SK-N-SH (cell line): ENCODE measurements at regions not wholly inside any gene's neighbourhood (a gene's known extent, or its start where the extent isn't known, plus 50 kb on each side); places are given as distances from the start of the nearest gene placed in this dataset.

Experiments
- CTCF ChIA-PET: fragments of 300-600, 350-600 bp; formaldehyde crosslinking; extraction: SDS; loops from one replicate; lab custom pipeline; 2021; lab: Yijun Ruan, JAX
- POLR2A ChIA-PET: fragments of 350-600 bp; sonication (Branson Sonifier 250); formaldehyde crosslinking; extraction: SDS; loops from one replicate; lab custom pipeline; 2020; ENCODE audit warnings: antibody characterized with exemption, inconsistent platforms; lab: Yijun Ruan, JAX
- DNase-seq: peaks from one replicate; pipeline ENCODE4 v3.0.0; 2012
- H2AFZ ChIP-seq: fragments of 200-600 bp; sonication (generic); 2 replicates; pipeline ENCODE4 v1.8.1; 2016; ENCODE audit warnings: antibody characterized with exemption, mild to moderate bottlenecking, low read depth
- H3F3A ChIP-seq: fragments of 200-600 bp; sonication (generic); replicated peaks from 2 replicates; pipeline ENCODE3; 2016; ENCODE audit warnings: antibody characterized with exemption, mild to moderate bottlenecking; ENCODE audit not compliant: insufficient read depth
- H3K27ac ChIP-seq, 2 experiments: fragments of 200-500 bp in 1 of 2; fragments of 200-600 bp in 1 of 2; sonication (Bioruptor generic) in 1 of 2; sonication (generic), shearing (Covaris generic) in 1 of 2; 2 replicates each; pipeline versions ENCODE4 v1.5.1 to v1.6.1; 2014 to 2016; ENCODE audit warnings: low read depth in 2 of 2, inconsistent platforms in 1 of 2, low read length in 1 of 2, mild to moderate bottlenecking in 1 of 2, mixed read lengths in 1 of 2
- H3K27me3 ChIP-seq: fragments of 200-600 bp; sonication (generic), shearing (Covaris generic); 2 replicates; pipeline ENCODE4 v1.6.1; 2016; ENCODE audit warnings: mixed run types; ENCODE audit not compliant: insufficient read depth
- H3K36me3 ChIP-seq, 2 experiments: fragments of 200-500 bp in 1 of 2; fragments of 200-600 bp in 1 of 2; sonication (Bioruptor generic) in 1 of 2; sonication (generic) in 1 of 2; replicated peaks in 1 of 2; 2 replicates each; pipeline versions ENCODE3 to v1.5.1; 2014 to 2016; ENCODE audit warnings: low read length in 1 of 2, mild to moderate bottlenecking in 1 of 2; ENCODE audit not compliant: insufficient read depth in 2 of 2, control insufficient read depth in 1 of 2
- H3K4me1 ChIP-seq, 2 experiments: fragments of 200-500 bp in 1 of 2; fragments of 200-600 bp in 1 of 2; sonication (Bioruptor generic) in 1 of 2; sonication (generic), shearing (Covaris generic) in 1 of 2; 2 replicates each; pipeline versions ENCODE4 v1.5.1 to v1.6.1; 2014 to 2016; ENCODE audit warnings: low read depth in 1 of 2, low read length in 1 of 2, mixed run types in 1 of 2; ENCODE audit not compliant: insufficient read depth in 2 of 2, control insufficient read depth in 1 of 2
- H3K4me2 ChIP-seq: fragments of 200-600 bp; sonication (generic), shearing (Covaris generic); 2 replicates; pipeline ENCODE4 v1.6.1; 2017; ENCODE audit warnings: mixed run types
- H3K4me3 ChIP-seq, 2 experiments: fragments of 200-500 bp in 1 of 2; fragments of 200-600 bp in 1 of 2; sonication (Bioruptor generic) in 1 of 2; sonication (generic), shearing (Covaris generic) in 1 of 2; 2 replicates each; pipeline versions ENCODE4 v1.5.1 to v1.8.1; 2014 to 2016; ENCODE audit warnings: low read depth in 2 of 2, inconsistent platforms in 1 of 2, low read length in 1 of 2, mild to moderate bottlenecking in 1 of 2, mixed read lengths in 1 of 2, moderate library complexity in 1 of 2
- H3K79me2 ChIP-seq: fragments of 200-600 bp; sonication (generic); 2 replicates; pipeline ENCODE4 v1.8.1; 2017; ENCODE audit warnings: mild to moderate bottlenecking; ENCODE audit not compliant: insufficient read depth
- H3K9ac ChIP-seq: fragments of 200-600 bp; sonication (generic); 2 replicates; pipeline ENCODE4 v1.6.1; 2017; ENCODE audit warnings: mixed run types
- H3K9me2 ChIP-seq: fragments of 200-600 bp; sonication (generic); 2 replicates; pipeline ENCODE4 v1.6.1; 2017; ENCODE audit warnings: mixed run types
- H3K9me3 ChIP-seq: fragments of 200-600 bp; sonication (generic); 2 replicates; pipeline ENCODE4 v1.6.1; 2017; ENCODE audit warnings: mixed run types, mild to moderate bottlenecking, moderate library complexity
- H4K20me1 ChIP-seq: fragments of 200-600 bp; sonication (generic); 2 replicates; pipeline ENCODE4 v1.6.1; 2017; ENCODE audit warnings: mild to moderate bottlenecking, mixed run types; ENCODE audit not compliant: insufficient read depth
- CHD2 ChIP-seq: fragments of 150-350 bp; IDR thresholded peaks from 2 replicates; pipeline ENCODE4 v1.6.1; 2018; ENCODE audit warnings: low read length; ENCODE audit not compliant: partially characterized antibody
- ELF1 ChIP-seq: IDR thresholded peaks from 2 replicates; pipeline ENCODE4 v1.4.0; 2012
- FOXJ3 ChIP-seq: sonication (generic); formaldehyde crosslinking; IDR thresholded peaks from 2 replicates; pipeline ENCODE4 v1.5.1; 2020; ENCODE audit warnings: mild to moderate bottlenecking, missing genetic modification reagents
- FOXM1 ChIP-seq: IDR thresholded peaks from 2 replicates; pipeline ENCODE4 v1.4.0; 2012; ENCODE audit warnings: low read depth, mild to moderate bottlenecking
- GATA2 ChIP-seq: sonication (generic); formaldehyde crosslinking; IDR thresholded peaks from 2 replicates; pipeline ENCODE4 v1.5.0; 2020; ENCODE audit warnings: mild to moderate bottlenecking, missing genetic modification reagents
- JUND ChIP-seq: IDR thresholded peaks from 2 replicates; pipeline ENCODE4 v1.4.0; 2012
- MEF2A ChIP-seq: IDR thresholded peaks from 2 replicates; pipeline ENCODE4 v1.4.0; 2012; ENCODE audit warnings: low read depth, borderline replicate concordance
- MXI1 ChIP-seq: IDR thresholded peaks from 2 replicates; pipeline ENCODE4 v1.6.1; 2012; ENCODE audit warnings: mild to moderate bottlenecking, low read depth, low read length, improper control_type of control experiment
- NRF1 ChIP-seq: IDR thresholded peaks from 2 replicates; pipeline ENCODE4 v1.6.1; 2012; ENCODE audit warnings: low read depth, mild to moderate bottlenecking, low read length
- RCOR1 ChIP-seq: fragments of 150-350 bp; IDR thresholded peaks from 2 replicates; pipeline ENCODE4 v1.6.1; 2017; ENCODE audit warnings: antibody characterized with exemption, low read length
- REST ChIP-seq: IDR thresholded peaks from 2 replicates; pipeline ENCODE4 v1.6.1; 2012; ENCODE audit warnings: mild to moderate bottlenecking, low read depth, low read length, moderate library complexity
- RXRA ChIP-seq: IDR thresholded peaks from 2 replicates; pipeline ENCODE4 v1.4.0; 2012; ENCODE audit warnings: low read depth, mild to moderate bottlenecking, borderline replicate concordance
- SIN3A ChIP-seq: IDR thresholded peaks from 2 replicates; pipeline ENCODE4 v1.6.1; 2012; ENCODE audit warnings: low read depth, mild to moderate bottlenecking, low read length, moderate library complexity, borderline replicate concordance
- SMC3 ChIP-seq: IDR thresholded peaks from 2 replicates; pipeline ENCODE4 v1.6.1; 2012; ENCODE audit warnings: low read depth, low read length, improper control_type of control experiment
- TCF12 ChIP-seq: IDR thresholded peaks from 2 replicates; pipeline ENCODE4 v1.4.0; 2012
- USF1 ChIP-seq: IDR thresholded peaks from 2 replicates; pipeline ENCODE4 v1.4.0; 2012; ENCODE audit warnings: low read depth, borderline replicate concordance
- USF2 ChIP-seq: fragments of 150-350 bp; IDR thresholded peaks from 2 replicates; pipeline ENCODE4 v1.6.1; 2017; ENCODE audit warnings: antibody characterized with exemption, low read length, low read depth, borderline replicate concordance
- WGBS: methylation state at CpG from one replicate; pipeline ENCODE4 v1.1.6; 2017; ENCODE audit warnings: low lambda C conversion rate; 5-methylcytosine and 5-hydroxymethylcytosine counted together
- TF ChIP-seq, protein P1 (sequence below): IDR thresholded peaks from 2 replicates; pipeline ENCODE4 v1.4.0; 2012; ENCODE audit warnings: low read depth
- TF ChIP-seq, protein P2 (sequence below): IDR thresholded peaks from 2 replicates; pipeline ENCODE4; 2012
- TF ChIP-seq, protein P3 (sequence below): IDR thresholded peaks from 2 replicates; pipeline ENCODE4 v1.4.0; 2012; ENCODE audit warnings: low read depth, borderline replicate concordance

- no peaks in the 10 kb centered on the region for H3K9me2 ChIP-seq
- H3K4me3 ChIP-seq: no peak overlapping the region
- H3F3A ChIP-seq: no peaks in the 10 kb centered on the region
- ChIA-PET POLR2A (no interaction called here), CTCF (interaction anchor here (0.6 to 8.8 kb wide), 19 partner anchors 8 to 852 kb away, joined by 3 to 138 read pairs (median 9); no protein-coding TSS in a partner anchor)
- no peaks in the 10 kb centered on the region for H3K36me3 ChIP-seq
- peaks cover 0 to 40% of the 10 kb centered on the region in 2 experiments; a peak in 1 of 4 replicates for H3K4me1 ChIP-seq
- no peaks in the 10 kb centered on the region for H4K20me1 ChIP-seq
- no peak overlapping the region for H3K27ac ChIP-seq
- H2AFZ ChIP-seq: no peak overlapping the region
- 76% methylated on average over 8 of the region's 14 CpGs for WGBS
- no peaks in the 10 kb centered on the region for H3K9me3 ChIP-seq
- TF ChIP-seq USF2 (no peak), USF1 (no peak), GATA2 (CRISPR knock-in tag) (no peak), MEF2A (no peak), ELF1 (no peak), TCF12 (no peak), RXRA (no peak), RCOR1 (no peak), CHD2 (no peak), REST (no peak), MXI1 (no peak), NRF1 (no peak), SIN3A (no peak), FOXJ3 (no peak), SMC3 (no peak), JUND (no peak), FOXM1 (no peak)
- TF ChIP-seq, protein P1, sequence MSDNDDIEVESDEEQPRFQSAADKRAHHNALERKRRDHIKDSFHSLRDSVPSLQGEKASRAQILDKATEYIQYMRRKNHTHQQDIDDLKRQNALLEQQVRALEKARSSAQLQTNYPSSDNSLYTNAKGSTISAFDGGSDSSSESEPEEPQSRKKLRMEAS: no peak
- TF ChIP-seq, protein P2, sequence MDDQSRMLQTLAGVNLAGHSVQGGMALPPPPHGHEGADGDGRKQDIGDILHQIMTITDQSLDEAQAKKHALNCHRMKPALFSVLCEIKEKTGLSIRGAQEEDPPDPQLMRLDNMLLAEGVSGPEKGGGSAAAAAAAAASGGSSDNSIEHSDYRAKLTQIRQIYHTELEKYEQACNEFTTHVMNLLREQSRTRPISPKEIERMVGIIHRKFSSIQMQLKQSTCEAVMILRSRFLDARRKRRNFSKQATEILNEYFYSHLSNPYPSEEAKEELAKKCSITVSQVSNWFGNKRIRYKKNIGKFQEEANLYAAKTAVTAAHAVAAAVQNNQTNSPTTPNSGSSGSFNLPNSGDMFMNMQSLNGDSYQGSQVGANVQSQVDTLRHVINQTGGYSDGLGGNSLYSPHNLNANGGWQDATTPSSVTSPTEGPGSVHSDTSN: no peak
- TF ChIP-seq, protein P3, sequence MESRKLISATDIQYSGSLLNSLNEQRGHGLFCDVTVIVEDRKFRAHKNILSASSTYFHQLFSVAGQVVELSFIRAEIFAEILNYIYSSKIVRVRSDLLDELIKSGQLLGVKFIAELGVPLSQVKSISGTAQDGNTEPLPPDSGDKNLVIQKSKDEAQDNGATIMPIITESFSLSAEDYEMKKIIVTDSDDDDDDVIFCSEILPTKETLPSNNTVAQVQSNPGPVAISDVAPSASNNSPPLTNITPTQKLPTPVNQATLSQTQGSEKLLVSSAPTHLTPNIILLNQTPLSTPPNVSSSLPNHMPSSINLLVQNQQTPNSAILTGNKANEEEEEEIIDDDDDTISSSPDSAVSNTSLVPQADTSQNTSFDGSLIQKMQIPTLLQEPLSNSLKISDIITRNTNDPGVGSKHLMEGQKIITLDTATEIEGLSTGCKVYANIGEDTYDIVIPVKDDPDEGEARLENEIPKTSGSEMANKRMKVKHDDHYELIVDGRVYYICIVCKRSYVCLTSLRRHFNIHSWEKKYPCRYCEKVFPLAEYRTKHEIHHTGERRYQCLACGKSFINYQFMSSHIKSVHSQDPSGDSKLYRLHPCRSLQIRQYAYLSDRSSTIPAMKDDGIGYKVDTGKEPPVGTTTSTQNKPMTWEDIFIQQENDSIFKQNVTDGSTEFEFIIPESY: no peak
- TF ChIP-seq, all 33 proteins: peak for 0
- DNase-seq: no peak
- Histone ChIP-seq H3K79me2 (no peaks in the 10 kb centered on the region), H3K9ac (no peak overlapping the region), H3K27me3 (no peaks in the 10 kb centered on the region), H3K4me2 (no peak overlapping the region)
These were observed 483.4 kb downstream of the NPHP4 start for GRCh38 chr1:5508669-5509330.
